ENCODE measurements at regions not wholly inside any gene's neighbourhood (a gene's known extent, or its start where the extent isn't known, plus 50 kb on each side); places are given as distances from the start of the nearest gene placed in this dataset.

DNA sequence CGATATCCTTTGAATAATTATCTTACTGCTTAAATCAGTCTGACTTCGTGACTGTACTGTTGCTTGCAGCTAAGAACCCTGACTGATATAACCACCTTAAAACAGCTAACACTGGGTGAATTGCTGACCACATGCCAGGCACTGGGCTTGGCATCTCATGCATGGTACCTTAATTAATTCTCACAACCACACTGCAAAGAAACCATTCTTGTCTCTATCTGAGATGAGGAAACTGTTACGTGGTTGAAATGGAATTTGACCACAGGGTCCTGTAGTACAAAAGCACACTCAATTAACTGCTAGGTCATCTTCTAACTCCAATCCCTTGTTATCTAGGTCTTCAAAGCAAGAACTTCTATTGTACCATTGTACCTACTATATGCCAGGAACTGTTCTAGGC is 92.7 kb upstream of the PRICKLE2 start:
- Histone ChIP-seq H3K23ac (ENCODE audit: low read depth, low read length, poor library complexity) (no peak overlapping the region), H2AK5ac (ENCODE audit: low read depth, low read length) (no peak overlapping the region), H2BK15ac (ENCODE audit: low read length) (no peak overlapping the region), H3K4me3 (ENCODE audit: low read length in 2 of 2) (no peak overlapping the region), H3K4me2 (ENCODE audit: insufficient read depth, low read length, poor library complexity, severe bottlenecking) (no peak overlapping the region), H3K14ac (ENCODE audit: low read length) (no peak overlapping the region), H2BK120ac (ENCODE audit: low read depth, low read length) (no peak overlapping the region), H3K4ac (ENCODE audit: low read length) (no peak overlapping the region), H4K8ac (ENCODE audit: low read depth, low read length) (no peak overlapping the region), H2BK5ac (ENCODE audit: low read length) (no peak overlapping the region), H3K9ac (ENCODE audit: low read depth, low read length, poor library complexity) (no peak overlapping the region), H3K27ac (replicated peaks; ENCODE audit: low read length) (no peak overlapping the region), H3K4me1 (ENCODE audit: control insufficient read depth in 2 of 2, insufficient read depth in 1 of 2, low read depth in 1 of 2, low read length in 2 of 2) (peaks cover 0 to 4% of the 10 kb centered on the region in 2 donors), H3K36me3 (replicated peaks in 1 of 2; ENCODE audit: control insufficient read depth in 2 of 2, insufficient read depth in 2 of 2, low read length in 2 of 2) (no peaks in the 10 kb centered on the region), H3K9me3 (replicated peaks in 1 of 2; ENCODE audit: control insufficient read depth in 2 of 2, insufficient read depth in 1 of 2, low read depth in 1 of 2, low read length in 2 of 2) (no peaks in the 10 kb centered on the region), H3K79me1 (ENCODE audit: low read depth, low read length) (no peaks in the 10 kb centered on the region), H2BK12ac (ENCODE audit: low read length) (no peak overlapping the region), H3K27me3 (ENCODE audit: control insufficient read depth in 3 of 3, insufficient read depth in 3 of 3, low read depth in 1 of 3, low read length in 3 of 3) (no peaks in the 10 kb centered on the region), H2AFZ (ENCODE audit: low read length) (no peak overlapping the region), H3K18ac (ENCODE audit: low read length) (no peak overlapping the region), H4K91ac (ENCODE audit: low read depth, low read length, poor library complexity) (no peak overlapping the region)
- WGBS, 2 donors (ENCODE audit: extremely low coverage in 2 of 2, insufficient read length in 2 of 2, insufficient replicate concordance in 1 of 2): no CpG with 5 or more reads among the region's 3 CpGs
- DNase-seq (ENCODE audit: low spot score): no peak

DNA sequence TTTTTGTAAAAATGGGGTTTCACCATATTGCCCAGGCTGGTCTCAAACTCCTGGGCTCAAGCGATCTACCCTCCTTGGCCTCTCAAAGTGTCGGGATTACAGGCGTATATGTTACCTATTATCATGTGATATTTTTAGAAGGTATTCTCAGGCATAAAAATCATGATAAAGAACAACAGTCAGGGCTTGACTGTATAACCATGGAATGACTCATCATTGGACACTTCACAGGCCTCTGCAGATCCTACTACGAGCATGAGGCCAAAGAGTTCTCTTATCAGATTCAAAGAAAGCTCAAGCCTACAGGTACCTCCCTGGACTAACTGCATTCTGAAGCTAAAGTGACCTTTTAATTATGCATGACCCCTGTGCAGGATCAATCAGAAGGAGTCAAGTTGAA is 91.7 kb upstream of the PRICKLE2 start:
- no peak overlapping the region for H2BK12ac ChIP-seq (ENCODE audit: low read length)
- no peak overlapping the region for H4K8ac ChIP-seq (ENCODE audit: low read depth, low read length)
- peaks cover 0 to 4% of the 10 kb centered on the region in 2 donors for H3K4me1 ChIP-seq (ENCODE audit: control insufficient read depth in 2 of 2, insufficient read depth in 1 of 2, low read depth in 1 of 2, low read length in 2 of 2)
- H3K79me1 ChIP-seq (ENCODE audit: low read depth, low read length): no peaks in the 10 kb centered on the region
- no peak overlapping the region for H2BK15ac ChIP-seq (ENCODE audit: low read length)
- no peaks in the 10 kb centered on the region for H3K27me3 ChIP-seq (ENCODE audit: control insufficient read depth in 3 of 3, insufficient read depth in 3 of 3, low read depth in 1 of 3, low read length in 3 of 3)
- no peak overlapping the region for H2AK5ac ChIP-seq (ENCODE audit: low read depth, low read length)
- no peaks in the 10 kb centered on the region for H3K36me3 ChIP-seq (replicated peaks in 1 of 2; ENCODE audit: control insufficient read depth in 2 of 2, insufficient read depth in 2 of 2, low read length in 2 of 2)
- whole genome bisulfite sequencing, 2 donors (ENCODE audit: extremely low coverage in 2 of 2, insufficient read length in 2 of 2, insufficient replicate concordance in 1 of 2): no CpG with 5 or more reads among the region's 4 CpGs
- H3K9ac ChIP-seq (ENCODE audit: low read depth, low read length, poor library complexity): no peak overlapping the region
- no peak for DNase-seq (ENCODE audit: low spot score)
- H4K91ac ChIP-seq (ENCODE audit: low read depth, low read length, poor library complexity): no peak overlapping the region
- H2BK120ac ChIP-seq (ENCODE audit: low read depth, low read length): no peak overlapping the region
- H3K4ac ChIP-seq (ENCODE audit: low read length): no peak overlapping the region
- no peak overlapping the region for H3K4me2 ChIP-seq (ENCODE audit: insufficient read depth, low read length, poor library complexity, severe bottlenecking)
- H3K18ac ChIP-seq (ENCODE audit: low read length): no peak overlapping the region
- no peak overlapping the region for H3K14ac ChIP-seq (ENCODE audit: low read length)
- no peaks in the 10 kb centered on the region for H3K9me3 ChIP-seq (replicated peaks in 1 of 2; ENCODE audit: control insufficient read depth in 2 of 2, insufficient read depth in 1 of 2, low read depth in 1 of 2, low read length in 2 of 2)
- no peak overlapping the region for H2BK5ac ChIP-seq (ENCODE audit: low read length)
- no peak overlapping the region for H2AFZ ChIP-seq (ENCODE audit: low read length)
- H3K27ac ChIP-seq (replicated peaks; ENCODE audit: low read length): no peak overlapping the region
- no peak overlapping the region for H3K4me3 ChIP-seq (ENCODE audit: low read length in 2 of 2)
- no peak overlapping the region for H3K23ac ChIP-seq (ENCODE audit: low read depth, low read length, poor library complexity)

- no peak overlapping the region for H3K18ac ChIP-seq (ENCODE audit: low read length)
These were observed 86.3 kb upstream of the PRICKLE2 start for GRCh38 chr3:64311424-64312061.

GRCh38 chr3:64308931-64309330 is 83.7 kb upstream of the PRICKLE2 start:
- DNase-seq (ENCODE audit: low spot score): no peak
- Histone ChIP-seq H3K9ac (ENCODE audit: low read depth, low read length, poor library complexity) (no peak overlapping the region), H2AFZ (ENCODE audit: low read length) (no peak overlapping the region), H3K27me3 (ENCODE audit: control insufficient read depth in 3 of 3, insufficient read depth in 3 of 3, low read depth in 1 of 3, low read length in 3 of 3) (no peaks in the 10 kb centered on the region), H3K18ac (ENCODE audit: low read length) (no peak overlapping the region), H3K36me3 (replicated peaks in 1 of 2; ENCODE audit: control insufficient read depth in 2 of 2, insufficient read depth in 2 of 2, low read length in 2 of 2) (no peaks in the 10 kb centered on the region), H4K91ac (ENCODE audit: low read depth, low read length, poor library complexity) (no peak overlapping the region), H3K4me3 (ENCODE audit: low read length in 2 of 2) (no peak overlapping the region), H2AK5ac (ENCODE audit: low read depth, low read length) (no peak overlapping the region), H3K23ac (ENCODE audit: low read depth, low read length, poor library complexity) (no peak overlapping the region), H3K14ac (ENCODE audit: low read length) (no peak overlapping the region), H4K8ac (ENCODE audit: low read depth, low read length) (no peak overlapping the region), H3K4me2 (ENCODE audit: insufficient read depth, low read length, poor library complexity, severe bottlenecking) (no peak overlapping the region), H3K79me1 (ENCODE audit: low read depth, low read length) (no peaks in the 10 kb centered on the region), H2BK120ac (ENCODE audit: low read depth, low read length) (no peak overlapping the region), H3K4ac (ENCODE audit: low read length) (no peak overlapping the region), H3K9me3 (replicated peaks in 1 of 2; ENCODE audit: control insufficient read depth in 2 of 2, insufficient read depth in 1 of 2, low read depth in 1 of 2, low read length in 2 of 2) (no peaks in the 10 kb centered on the region), H2BK5ac (ENCODE audit: low read length) (no peak overlapping the region), H3K4me1 (ENCODE audit: control insufficient read depth in 2 of 2, insufficient read depth in 1 of 2, low read depth in 1 of 2, low read length in 2 of 2) (peaks cover 0 to 5% of the 10 kb centered on the region in 2 donors), H2BK15ac (ENCODE audit: low read length) (no peak overlapping the region), H2BK12ac (ENCODE audit: low read length) (no peak overlapping the region), H3K27ac (replicated peaks; ENCODE audit: low read length) (no peak overlapping the region)
- no CpG with 5 or more reads among the region's 1 CpG for WGBS, 2 donors (ENCODE audit: extremely low coverage in 2 of 2, insufficient read length in 2 of 2, insufficient replicate concordance in 1 of 2)

More at GRCh38 chr3:64311424-64312061, 86.3 kb upstream of the PRICKLE2 start:
- Histone ChIP-seq H3K36me3 (replicated peaks in 1 of 2; ENCODE audit: control insufficient read depth in 2 of 2, insufficient read depth in 2 of 2, low read length in 2 of 2) (no peaks in the 10 kb centered on the region), H2BK15ac (ENCODE audit: low read length) (no peak overlapping the region), H4K91ac (ENCODE audit: low read depth, low read length, poor library complexity) (no peak overlapping the region), H3K27me3 (ENCODE audit: control insufficient read depth in 3 of 3, insufficient read depth in 3 of 3, low read depth in 1 of 3, low read length in 3 of 3) (no peaks in the 10 kb centered on the region), H2BK5ac (ENCODE audit: low read length) (no peak overlapping the region), H3K79me1 (ENCODE audit: low read depth, low read length) (no peaks in the 10 kb centered on the region), H3K4me2 (ENCODE audit: insufficient read depth, low read length, poor library complexity, severe bottlenecking) (no peak overlapping the region), H2AFZ (ENCODE audit: low read length) (peak overlapping the region; percentile 19), H2BK12ac (ENCODE audit: low read length) (no peak overlapping the region), H3K27ac (replicated peaks; ENCODE audit: low read length) (no peak overlapping the region), H3K4me1 (ENCODE audit: control insufficient read depth in 2 of 2, insufficient read depth in 1 of 2, low read depth in 1 of 2, low read length in 2 of 2) (peaks cover 0 to 5% of the 10 kb centered on the region in 2 donors), H3K14ac (ENCODE audit: low read length) (no peak overlapping the region), H3K4me3 (ENCODE audit: low read length in 2 of 2) (no peak overlapping the region), H3K9ac (ENCODE audit: low read depth, low read length, poor library complexity) (no peak overlapping the region), H4K8ac (ENCODE audit: low read depth, low read length) (no peak overlapping the region), H3K9me3 (replicated peaks in 1 of 2; ENCODE audit: control insufficient read depth in 2 of 2, insufficient read depth in 1 of 2, low read depth in 1 of 2, low read length in 2 of 2) (no peaks in the 10 kb centered on the region), H3K4ac (ENCODE audit: low read length) (no peak overlapping the region), H3K23ac (ENCODE audit: low read depth, low read length, poor library complexity) (no peak overlapping the region), H2BK120ac (ENCODE audit: low read depth, low read length) (no peak overlapping the region), H2AK5ac (ENCODE audit: low read depth, low read length) (no peak overlapping the region)
- WGBS, 2 donors (ENCODE audit: extremely low coverage in 2 of 2, insufficient read length in 2 of 2, insufficient replicate concordance in 1 of 2): no CpG with 5 or more reads among the region's 5 CpGs
- no peak for DNase-seq (ENCODE audit: low spot score)
